ENCODE measurements at regions not wholly inside any gene's neighbourhood (a gene's known extent, or its start where the extent isn't known, plus 50 kb on each side); places are given as distances from the start of the nearest gene placed in this dataset.
"Not testable (repeated sequence)": the region's sequence is repeated elsewhere in the genome, so short reads cannot be mapped to it uniquely, and the experiment has no call there.

- TF ChIP-seq, protein P1, sequence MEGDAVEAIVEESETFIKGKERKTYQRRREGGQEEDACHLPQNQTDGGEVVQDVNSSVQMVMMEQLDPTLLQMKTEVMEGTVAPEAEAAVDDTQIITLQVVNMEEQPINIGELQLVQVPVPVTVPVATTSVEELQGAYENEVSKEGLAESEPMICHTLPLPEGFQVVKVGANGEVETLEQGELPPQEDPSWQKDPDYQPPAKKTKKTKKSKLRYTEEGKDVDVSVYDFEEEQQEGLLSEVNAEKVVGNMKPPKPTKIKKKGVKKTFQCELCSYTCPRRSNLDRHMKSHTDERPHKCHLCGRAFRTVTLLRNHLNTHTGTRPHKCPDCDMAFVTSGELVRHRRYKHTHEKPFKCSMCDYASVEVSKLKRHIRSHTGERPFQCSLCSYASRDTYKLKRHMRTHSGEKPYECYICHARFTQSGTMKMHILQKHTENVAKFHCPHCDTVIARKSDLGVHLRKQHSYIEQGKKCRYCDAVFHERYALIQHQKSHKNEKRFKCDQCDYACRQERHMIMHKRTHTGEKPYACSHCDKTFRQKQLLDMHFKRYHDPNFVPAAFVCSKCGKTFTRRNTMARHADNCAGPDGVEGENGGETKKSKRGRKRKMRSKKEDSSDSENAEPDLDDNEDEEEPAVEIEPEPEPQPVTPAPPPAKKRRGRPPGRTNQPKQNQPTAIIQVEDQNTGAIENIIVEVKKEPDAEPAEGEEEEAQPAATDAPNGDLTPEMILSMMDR (IDR thresholded peaks at IDR 0.05; ENCODE audit: unreplicated experiment in 3 of 3), result no peak
- H3K36me3 Mint-ChIP-seq (ENCODE audit: low read depth), result no peaks in the 10 kb centered on the region
- H3K4me3 Mint-ChIP-seq, result no peak overlapping the region
- H3K27ac Mint-ChIP-seq, result no peak overlapping the region
- no peaks in the 10 kb centered on the region for H3K9me3 Mint-ChIP-seq
- no peaks in the 10 kb centered on the region for H3K27me3 Mint-ChIP-seq (ENCODE audit: low read depth)
- no peaks in the 10 kb centered on the region for H3K4me1 Mint-ChIP-seq
Observed at GRCh38 chr7:65453341-65454030, 79.8 kb downstream of the ZNF92 start.

DNA sequence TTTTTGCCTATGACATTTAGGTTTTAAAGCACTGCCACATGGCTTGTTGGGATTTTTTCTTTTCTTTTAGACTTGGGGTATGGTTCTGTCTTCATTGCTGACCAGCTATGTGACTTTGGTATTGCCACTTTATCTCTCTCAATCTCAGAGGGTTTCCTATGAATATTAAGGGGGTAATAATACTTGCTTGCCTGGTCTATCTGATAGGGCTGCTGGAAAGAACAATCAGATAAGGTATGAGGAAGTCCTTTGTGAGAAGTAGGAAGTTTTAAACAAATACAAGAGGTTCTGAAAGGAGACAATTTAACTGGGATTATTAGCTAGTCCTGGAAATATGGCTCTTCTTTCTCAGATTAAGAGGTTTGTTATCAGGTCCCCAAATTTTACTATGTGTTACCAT lies 80.8 kb downstream of the ZNF92 start:
- Mint-ChIP-seq H3K9me3 (no peaks in the 10 kb centered on the region), H3K4me1 (peaks cover 4% of the 10 kb centered on the region), H3K36me3 (ENCODE audit: low read depth) (no peaks in the 10 kb centered on the region), H3K27ac (no peak overlapping the region), H3K4me3 (no peak overlapping the region), H3K27me3 (ENCODE audit: low read depth) (no peaks in the 10 kb centered on the region)
- TF ChIP-seq, protein P1 (IDR thresholded peaks at IDR 0.05; ENCODE audit: unreplicated experiment in 3 of 3), result no peak

DNA sequence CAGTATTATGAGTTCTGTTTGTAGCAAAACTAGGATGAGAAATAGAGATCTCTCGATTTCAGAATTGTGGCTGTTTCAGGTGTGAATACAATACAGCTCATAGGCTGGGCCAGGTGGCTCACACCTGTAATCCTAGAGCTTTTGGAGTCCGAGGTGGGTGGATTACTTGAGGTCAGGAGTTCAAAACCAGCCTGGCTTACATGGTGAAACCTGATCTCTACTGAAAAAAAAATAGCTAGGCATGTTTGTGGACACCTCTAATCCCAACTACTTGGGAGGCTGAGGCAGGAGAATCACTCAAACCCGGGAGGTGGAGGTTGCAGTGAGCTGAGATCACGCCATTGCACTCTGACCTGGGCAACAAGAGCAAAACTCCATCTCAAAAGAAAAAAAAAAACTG lies 81.4 kb downstream of the ZNF92 start:
- H3K4me1 Mint-ChIP-seq; H3K36me3 Mint-ChIP-seq (ENCODE audit: low read depth); H3K27ac Mint-ChIP-seq; H3K4me3 Mint-ChIP-seq; H3K9me3 Mint-ChIP-seq; H3K27me3 Mint-ChIP-seq (ENCODE audit: low read depth): not testable (repeated sequence)

- no peaks in the 10 kb centered on the region for H3K27me3 Mint-ChIP-seq (ENCODE audit: low read depth)
- TF ChIP-seq, protein P1 (IDR thresholded peaks at IDR 0.05; ENCODE audit: unreplicated experiment in 3 of 3), result no peak
- peaks cover 7% of the 10 kb centered on the region for H3K4me1 Mint-ChIP-seq
- no peaks in the 10 kb centered on the region for H3K9me3 Mint-ChIP-seq
- H3K4me3 Mint-ChIP-seq, result no peak overlapping the region
- H3K36me3 Mint-ChIP-seq (ENCODE audit: low read depth), result no peaks in the 10 kb centered on the region
- H3K27ac Mint-ChIP-seq, result no peak overlapping the region
Observed at GRCh38 chr7:65457705-65458104, 84.0 kb downstream of the ZNF92 start.

DNA sequence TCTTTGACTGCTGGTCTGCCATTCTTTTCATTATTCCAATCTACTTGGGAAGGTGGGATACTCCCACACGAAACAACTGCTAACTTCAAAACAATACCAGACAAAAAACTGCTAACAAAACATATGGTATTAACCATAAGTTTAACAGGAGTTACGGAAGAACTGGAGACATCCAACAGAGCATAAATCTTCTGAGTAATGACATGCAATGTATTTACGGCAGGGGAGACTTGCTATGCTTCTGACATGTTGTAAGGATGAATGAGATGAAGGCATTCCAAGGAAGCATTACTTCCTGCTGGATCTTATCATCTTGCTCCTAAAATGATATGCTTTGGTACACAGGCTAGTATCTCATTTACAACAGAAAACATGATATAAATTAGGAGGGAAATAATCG lies 85.8 kb downstream of the ZNF92 start:
- Mint-ChIP-seq H3K36me3 (ENCODE audit: low read depth) (no peaks in the 10 kb centered on the region), H3K9me3 (no peaks in the 10 kb centered on the region), H3K4me3 (no peak overlapping the region), H3K27ac (no peak overlapping the region), H3K4me1 (peaks cover 7% of the 10 kb centered on the region), H3K27me3 (ENCODE audit: low read depth) (no peaks in the 10 kb centered on the region)
- TF ChIP-seq, protein P1 (IDR thresholded peaks at IDR 0.05; ENCODE audit: unreplicated experiment in 3 of 3), result no peak

- Mint-ChIP-seq H3K9me3 (no peaks in the 10 kb centered on the region), H3K4me3 (no peak overlapping the region), H3K27me3 (ENCODE audit: low read depth) (no peaks in the 10 kb centered on the region), H3K36me3 (ENCODE audit: low read depth) (no peaks in the 10 kb centered on the region), H3K27ac (no peak overlapping the region), H3K4me1 (peaks cover 7% of the 10 kb centered on the region)
- TF ChIP-seq, protein P1 (IDR thresholded peaks at IDR 0.05; ENCODE audit: unreplicated experiment in 3 of 3), result no peak
Observed at GRCh38 chr7:65462148-65462716, 88.6 kb downstream of the ZNF92 start.
